Mesenchymal stem cell (in vitro differentiated cells and primary cell): ENCODE measurements at regions not wholly inside any gene's neighbourhood (a gene's known extent, or its start where the extent isn't known, plus 50 kb on each side); places are given as distances from the start of the nearest gene placed in this dataset.

Source experiments
- DNase-seq: peaks from one replicate; pipeline ENCODE4 v3.0.0-alpha.2; 2013
- H2AFZ ChIP-seq: one replicate; pipeline ENCODE4 v1.6.1; 2013; ENCODE audit warnings: low read depth, mild to moderate bottlenecking, control low read depth, inconsistent platforms, low read length, moderate library complexity
- H2AK5ac ChIP-seq: 2 replicates; pipeline ENCODE4 v1.6.1; 2013; ENCODE audit warnings: low read length, moderate library complexity, mild to moderate bottlenecking, inconsistent platforms; ENCODE audit not compliant: severe bottlenecking
- H2BK120ac ChIP-seq: one replicate; pipeline ENCODE4 v1.6.1; 2013; ENCODE audit warnings: low read depth, mild to moderate bottlenecking, inconsistent platforms, low read length, moderate library complexity
- H2BK12ac ChIP-seq, 2 experiments: one replicate each; pipeline ENCODE4 v1.6.1; 2013; ENCODE audit warnings: inconsistent platforms in 2 of 2, low read length in 2 of 2, mild to moderate bottlenecking in 2 of 2, moderate library complexity in 2 of 2, control low read depth in 1 of 2
- H2BK15ac ChIP-seq: one replicate; pipeline ENCODE4 v1.6.1; 2013; ENCODE audit warnings: mild to moderate bottlenecking, low read depth, inconsistent platforms; ENCODE audit not compliant: poor library complexity, severe bottlenecking
- H2BK5ac ChIP-seq: 2 replicates; pipeline ENCODE4 v1.6.1; 2013; ENCODE audit warnings: low read depth, mild to moderate bottlenecking, low read length, control low read depth, inconsistent platforms; ENCODE audit not compliant: poor library complexity, severe bottlenecking
- H3K14ac ChIP-seq, 2 experiments: one replicate each; pipeline ENCODE4 v1.6.1; 2013; ENCODE audit warnings: inconsistent platforms in 2 of 2, low read length in 2 of 2, control low read depth in 1 of 2, mild to moderate bottlenecking in 1 of 2, moderate library complexity in 1 of 2
- H3K18ac ChIP-seq, 2 experiments: one replicate each; pipeline ENCODE4 v1.6.1; 2013; ENCODE audit warnings: inconsistent platforms in 2 of 2, low read length in 2 of 2, control low read depth in 1 of 2, low read depth in 1 of 2, mild to moderate bottlenecking in 1 of 2
- H3K23ac ChIP-seq, 2 experiments: one replicate each; pipeline ENCODE4 v1.6.1; 2013; ENCODE audit warnings: inconsistent platforms in 2 of 2, low read length in 2 of 2, mild to moderate bottlenecking in 2 of 2, moderate library complexity in 2 of 2, control low read depth in 1 of 2
- H3K27ac ChIP-seq: 2 replicates; pipeline ENCODE4 v1.5.1; 2013; ENCODE audit warnings: mild to moderate bottlenecking, moderate library complexity, low read length, control low read depth, inconsistent platforms; ENCODE audit not compliant: poor library complexity, severe bottlenecking
- H3K27me3 ChIP-seq, 2 experiments: 2 replicates each; pipeline versions ENCODE4 v1.6.1 to v1.7.0; 2013; ENCODE audit warnings: low read length in 2 of 2, mild to moderate bottlenecking in 2 of 2, moderate library complexity in 2 of 2, control low read depth in 1 of 2, inconsistent platforms in 1 of 2; ENCODE audit not compliant: control insufficient read depth in 1 of 2, insufficient read depth in 1 of 2
- H3K36me3 ChIP-seq, 2 experiments: 2 replicates each; pipeline versions ENCODE4 v1.6.1 to v1.7.0; 2013; ENCODE audit warnings: low read length in 2 of 2, control low read depth in 1 of 2, inconsistent platforms in 1 of 2, low read depth in 1 of 2, mild to moderate bottlenecking in 1 of 2; ENCODE audit not compliant: insufficient read depth in 2 of 2, control insufficient read depth in 1 of 2
- H3K4ac ChIP-seq, 2 experiments: one replicate each; pipeline ENCODE4 v1.6.1; 2013; ENCODE audit warnings: inconsistent platforms in 2 of 2, low read length in 2 of 2, mild to moderate bottlenecking in 2 of 2, moderate library complexity in 2 of 2, control low read depth in 1 of 2, low read depth in 1 of 2
- H3K4me1 ChIP-seq: 2 replicates; pipeline ENCODE4 v1.6.1; 2013; ENCODE audit warnings: low read depth, low read length, control low read depth; ENCODE audit not compliant: control insufficient read depth, insufficient read depth
- H3K4me2 ChIP-seq: 2 replicates; pipeline ENCODE4 v1.6.1; 2013; ENCODE audit warnings: low read length, mild to moderate bottlenecking, inconsistent platforms; ENCODE audit not compliant: poor library complexity, severe bottlenecking
- H3K4me3 ChIP-seq, 2 experiments: 2 replicates each; pipeline versions ENCODE4 v1.5.1 to v1.7.0; 2013; ENCODE audit warnings: low read length in 2 of 2, mild to moderate bottlenecking in 2 of 2, control low read depth in 1 of 2, low read depth in 1 of 2; ENCODE audit not compliant: insufficient read depth in 1 of 2
- H3K79me1 ChIP-seq: replicated peaks from 2 replicates; pipeline ENCODE4 v1.6.1; 2013; ENCODE audit warnings: mild to moderate bottlenecking, control low read depth, low read length, inconsistent platforms; ENCODE audit not compliant: poor library complexity, severe bottlenecking
- H3K9ac ChIP-seq: 2 replicates; pipeline ENCODE4 v1.7.0; 2013; ENCODE audit warnings: mild to moderate bottlenecking, low read length, moderate library complexity
- H3K9me3 ChIP-seq: 2 replicates; pipeline ENCODE4 v1.7.0; 2013; ENCODE audit warnings: mild to moderate bottlenecking, low read length; ENCODE audit not compliant: control insufficient read depth
- H4K8ac ChIP-seq: one replicate; pipeline ENCODE4 v1.6.1; 2013; ENCODE audit warnings: inconsistent platforms, mild to moderate bottlenecking, low read length, moderate library complexity
- H4K91ac ChIP-seq: one replicate; pipeline ENCODE4 v1.6.1; 2013; ENCODE audit warnings: mild to moderate bottlenecking, low read length, inconsistent platforms
- WGBS: methylation state at CpG from one replicate; pipeline ENCODE4 v1.1.7; 2013; ENCODE audit warnings: mixed read lengths; 5-methylcytosine and 5-hydroxymethylcytosine counted together

DNA sequence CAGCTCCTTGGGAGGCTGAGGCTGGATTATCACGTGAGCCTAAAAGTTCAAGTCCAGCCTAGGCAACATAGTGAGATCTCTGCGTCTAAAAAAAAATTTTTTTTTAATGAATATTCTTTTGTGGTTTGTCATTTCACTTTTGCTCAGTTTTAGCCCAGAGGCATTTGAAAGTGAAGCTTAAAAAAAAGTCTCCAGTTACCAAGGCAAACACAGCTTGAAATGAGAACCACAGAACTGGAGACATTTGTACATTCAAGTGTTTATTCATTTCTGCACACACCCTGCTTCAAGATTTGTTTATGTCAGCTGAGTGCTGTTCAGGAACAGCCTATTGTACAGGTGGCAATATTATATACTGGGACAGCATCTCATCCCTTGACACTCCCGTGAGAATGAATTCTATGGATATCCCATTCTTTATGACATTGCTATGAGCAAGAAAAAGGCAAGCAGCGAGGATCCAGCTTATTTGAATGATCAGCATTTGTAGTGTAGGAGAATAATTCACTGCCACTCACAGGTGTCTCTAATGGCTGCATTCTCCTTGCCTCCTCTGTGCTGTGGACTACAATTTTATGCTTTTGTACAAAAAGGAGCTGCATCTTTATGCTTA, 444.8 kb upstream of the GRM7 start:
- H2BK12ac ChIP-seq = no peak overlapping the region
- H3K27ac ChIP-seq = no peak overlapping the region
- H3K36me3 ChIP-seq = no peaks in the 10 kb centered on the region
- no peak overlapping the region for H2BK120ac ChIP-seq
- H3K18ac ChIP-seq = no peak overlapping the region
- no peak overlapping the region for H3K4me3 ChIP-seq
- H3K9ac ChIP-seq = no peak overlapping the region
- H4K91ac ChIP-seq = no peak overlapping the region
- no peaks in the 10 kb centered on the region for H3K79me1 ChIP-seq
- no peak overlapping the region for H3K4me2 ChIP-seq
- 64% methylated on average over 3 of the region's 4 CpGs for WGBS
- H3K9me3 ChIP-seq = peaks cover 25% of the 10 kb centered on the region
- no peaks in the 10 kb centered on the region for H3K4me1 ChIP-seq
- no peaks in the 10 kb centered on the region for H3K27me3 ChIP-seq
- H2BK5ac ChIP-seq = no peak overlapping the region
- H4K8ac ChIP-seq = no peak overlapping the region
- no peak overlapping the region for H2AFZ ChIP-seq
- H3K14ac ChIP-seq = no peak overlapping the region
- no peak for DNase-seq
- no peak overlapping the region for H3K23ac ChIP-seq
- no peak overlapping the region for H2AK5ac ChIP-seq
- no peak overlapping the region for H3K4ac ChIP-seq
- H2BK15ac ChIP-seq = no peak overlapping the region

DNA sequence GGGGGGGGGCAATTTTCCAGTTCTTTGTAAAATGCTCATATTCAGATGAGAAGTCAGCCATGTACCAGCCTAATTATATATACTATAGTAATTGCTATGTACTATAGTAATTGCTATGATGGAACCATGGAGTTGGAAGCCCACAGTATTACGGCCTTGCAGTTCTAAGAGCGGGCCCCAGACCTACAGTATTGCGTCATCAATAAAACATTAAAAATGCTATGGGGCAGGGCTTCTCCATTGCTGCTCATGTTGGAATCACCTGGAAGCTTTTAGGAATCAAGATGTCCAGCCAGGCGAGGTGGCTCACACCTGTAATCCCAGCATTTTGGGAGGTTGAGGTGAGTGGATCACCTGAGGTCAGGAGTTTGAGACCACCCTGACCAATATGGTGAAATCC, 443.7 kb upstream of the GRM7 start:
- Histone ChIP-seq H3K4me3 (no peak overlapping the region), H3K18ac (no peak overlapping the region), H4K8ac (no peak overlapping the region), H3K23ac (no peak overlapping the region), H4K91ac (no peak overlapping the region), H3K9me3 (peaks cover 30% of the 10 kb centered on the region), H3K14ac (no peak overlapping the region), H3K4me1 (no peaks in the 10 kb centered on the region), H3K9ac (no peak overlapping the region), H2AFZ (no peak overlapping the region), H3K27me3 (no peaks in the 10 kb centered on the region), H3K27ac (no peak overlapping the region), H3K4me2 (no peak overlapping the region), H2BK12ac (no peak overlapping the region), H2AK5ac (no peak overlapping the region), H3K36me3 (no peaks in the 10 kb centered on the region), H3K4ac (no peak overlapping the region), H2BK15ac (no peak overlapping the region), H3K79me1 (no peaks in the 10 kb centered on the region), H2BK120ac (no peak overlapping the region), H2BK5ac (no peak overlapping the region)
- no peak for DNase-seq
- WGBS = 82% methylated on average over 4 of the region's 4 CpGs

DNA sequence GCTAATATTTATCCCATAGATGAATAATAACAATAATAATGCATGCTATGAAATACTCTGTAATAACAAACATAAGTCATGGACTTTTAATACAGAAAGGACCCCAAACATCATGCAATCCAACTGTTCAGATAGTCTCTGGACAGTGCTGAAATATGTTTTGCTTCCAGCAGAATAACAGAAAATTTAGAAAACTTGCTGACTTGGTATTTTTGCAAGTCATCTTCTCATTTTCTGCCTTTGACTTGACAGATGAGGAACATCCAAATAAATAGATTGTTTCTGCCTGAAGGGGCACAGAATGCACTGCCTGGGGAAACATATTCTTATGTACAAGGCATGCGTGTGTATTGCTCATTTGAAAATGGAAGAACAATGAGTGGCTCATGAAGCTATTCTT, 442.4 kb upstream of the GRM7 start:
- 89% methylated on average over 1 of the region's 1 CpG for WGBS
- H3K4me3 ChIP-seq = no peak overlapping the region
- no peak overlapping the region for H3K4ac ChIP-seq
- H2BK15ac ChIP-seq = no peak overlapping the region
- H2AK5ac ChIP-seq = no peak overlapping the region
- no peak overlapping the region for H3K14ac ChIP-seq
- H3K4me2 ChIP-seq = no peak overlapping the region
- H3K27ac ChIP-seq = no peak overlapping the region
- peaks cover 34% of the 10 kb centered on the region for H3K9me3 ChIP-seq
- no peak overlapping the region for H3K18ac ChIP-seq
- no peaks in the 10 kb centered on the region for H3K79me1 ChIP-seq
- no peak overlapping the region for H2BK12ac ChIP-seq
- H2AFZ ChIP-seq = no peak overlapping the region
- H4K91ac ChIP-seq = no peak overlapping the region
- H3K4me1 ChIP-seq = no peaks in the 10 kb centered on the region
- DNase-seq = no peak
- no peaks in the 10 kb centered on the region for H3K27me3 ChIP-seq
- no peak overlapping the region for H3K9ac ChIP-seq
- no peak overlapping the region for H3K23ac ChIP-seq
- H2BK120ac ChIP-seq = no peak overlapping the region
- H4K8ac ChIP-seq = no peak overlapping the region
- H3K36me3 ChIP-seq = no peaks in the 10 kb centered on the region
- H2BK5ac ChIP-seq = no peak overlapping the region

DNA sequence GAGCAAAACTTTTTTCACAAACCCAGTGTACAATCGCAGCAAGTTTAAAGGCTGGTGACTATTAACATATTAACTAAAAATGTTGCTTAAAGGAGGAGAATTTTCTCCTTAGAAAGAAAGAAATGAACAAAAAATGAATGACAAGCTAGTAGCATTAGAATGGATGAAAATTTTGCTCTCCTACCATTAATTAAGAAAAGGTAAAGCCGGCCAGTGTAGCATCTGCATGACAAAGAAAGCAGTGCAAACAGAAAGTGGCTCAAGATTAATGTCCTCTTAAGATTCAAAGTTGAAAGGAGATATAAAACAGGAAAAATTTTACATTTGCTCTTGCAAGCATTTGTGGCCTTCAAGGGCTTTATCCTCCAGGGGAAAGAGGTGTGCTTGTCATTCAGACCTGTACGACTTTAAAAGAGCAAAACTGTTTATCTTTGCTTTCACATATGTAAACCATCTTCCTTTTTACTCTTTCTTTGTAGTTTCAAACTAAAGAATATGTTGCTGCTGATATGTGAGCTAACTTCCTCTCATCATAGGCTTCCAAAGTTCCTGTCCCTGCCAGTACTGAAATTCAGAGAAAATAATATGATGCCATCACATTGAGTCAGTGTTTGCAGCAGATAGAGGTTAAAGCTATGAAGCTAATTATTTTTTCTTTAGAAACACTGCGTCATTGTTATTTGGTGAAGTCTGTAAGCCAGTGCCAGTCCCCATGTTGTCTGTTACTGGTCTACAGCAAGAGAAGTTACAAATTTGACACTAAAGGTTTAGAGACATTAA, 439.1 kb upstream of the GRM7 start:
- Histone ChIP-seq H3K36me3 (no peaks in the 10 kb centered on the region), H2AFZ (no peak overlapping the region), H2BK5ac (no peak overlapping the region), H3K79me1 (no peaks in the 10 kb centered on the region), H4K91ac (no peak overlapping the region), H3K23ac (no peak overlapping the region), H2BK120ac (no peak overlapping the region), H3K18ac (no peak overlapping the region), H3K4me2 (no peak overlapping the region), H3K9me3 (peaks cover 21% of the 10 kb centered on the region), H4K8ac (no peak overlapping the region), H3K4me3 (no peak overlapping the region), H3K9ac (no peak overlapping the region), H3K14ac (no peak overlapping the region), H3K4me1 (no peaks in the 10 kb centered on the region), H3K27ac (no peak overlapping the region), H2BK12ac (no peak overlapping the region), H3K4ac (no peak overlapping the region), H3K27me3 (no peaks in the 10 kb centered on the region), H2BK15ac (no peak overlapping the region), H2AK5ac (no peak overlapping the region)
- WGBS = 61% methylated on average over 3 of the region's 4 CpGs
- DNase-seq = no peak
